ENCODE measurements at regions not wholly inside any gene's neighbourhood (a gene's known extent, or its start where the extent isn't known, plus 50 kb on each side); places are given as distances from the start of the nearest gene placed in this dataset.

DNA sequence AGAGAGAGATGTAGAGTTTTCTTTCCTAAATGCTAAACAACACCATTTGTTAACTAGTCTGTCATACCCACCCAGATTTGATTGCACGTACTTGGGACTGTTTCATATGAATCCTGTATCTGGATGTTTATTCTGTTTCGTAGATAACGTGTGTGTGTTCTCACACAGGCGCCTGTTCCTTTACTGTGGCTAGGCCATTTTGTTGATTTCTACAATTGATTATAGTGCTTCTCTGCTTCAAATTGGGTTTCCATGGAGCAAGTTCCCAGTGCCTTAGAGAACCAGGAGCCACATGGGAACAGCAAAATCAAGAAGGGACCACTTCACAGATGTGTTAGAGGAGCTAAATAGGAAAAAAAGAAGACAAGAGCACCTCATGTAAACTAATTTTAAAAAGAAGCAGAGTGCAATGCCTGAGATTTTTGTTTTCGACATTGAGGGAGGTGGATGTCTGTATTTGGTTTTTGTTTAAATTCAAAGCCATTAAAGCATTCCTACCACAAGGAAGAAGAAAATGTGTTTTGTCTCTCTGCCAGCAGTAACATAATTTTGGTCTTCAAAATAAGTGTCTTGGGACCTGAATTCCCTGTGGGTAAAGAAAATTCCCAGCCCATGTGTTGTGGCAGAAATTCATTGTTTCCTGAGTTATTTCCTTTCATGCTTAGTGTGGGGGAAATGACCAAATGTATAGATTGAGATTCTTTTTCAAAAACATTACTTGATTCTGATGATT lies 424.0 kb upstream of the C2CD4B start:
- TF ChIP-seq, protein P1, sequence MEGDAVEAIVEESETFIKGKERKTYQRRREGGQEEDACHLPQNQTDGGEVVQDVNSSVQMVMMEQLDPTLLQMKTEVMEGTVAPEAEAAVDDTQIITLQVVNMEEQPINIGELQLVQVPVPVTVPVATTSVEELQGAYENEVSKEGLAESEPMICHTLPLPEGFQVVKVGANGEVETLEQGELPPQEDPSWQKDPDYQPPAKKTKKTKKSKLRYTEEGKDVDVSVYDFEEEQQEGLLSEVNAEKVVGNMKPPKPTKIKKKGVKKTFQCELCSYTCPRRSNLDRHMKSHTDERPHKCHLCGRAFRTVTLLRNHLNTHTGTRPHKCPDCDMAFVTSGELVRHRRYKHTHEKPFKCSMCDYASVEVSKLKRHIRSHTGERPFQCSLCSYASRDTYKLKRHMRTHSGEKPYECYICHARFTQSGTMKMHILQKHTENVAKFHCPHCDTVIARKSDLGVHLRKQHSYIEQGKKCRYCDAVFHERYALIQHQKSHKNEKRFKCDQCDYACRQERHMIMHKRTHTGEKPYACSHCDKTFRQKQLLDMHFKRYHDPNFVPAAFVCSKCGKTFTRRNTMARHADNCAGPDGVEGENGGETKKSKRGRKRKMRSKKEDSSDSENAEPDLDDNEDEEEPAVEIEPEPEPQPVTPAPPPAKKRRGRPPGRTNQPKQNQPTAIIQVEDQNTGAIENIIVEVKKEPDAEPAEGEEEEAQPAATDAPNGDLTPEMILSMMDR (IDR thresholded peaks at IDR 0.05; ENCODE audit: low read depth, low read length): no peak

DNA sequence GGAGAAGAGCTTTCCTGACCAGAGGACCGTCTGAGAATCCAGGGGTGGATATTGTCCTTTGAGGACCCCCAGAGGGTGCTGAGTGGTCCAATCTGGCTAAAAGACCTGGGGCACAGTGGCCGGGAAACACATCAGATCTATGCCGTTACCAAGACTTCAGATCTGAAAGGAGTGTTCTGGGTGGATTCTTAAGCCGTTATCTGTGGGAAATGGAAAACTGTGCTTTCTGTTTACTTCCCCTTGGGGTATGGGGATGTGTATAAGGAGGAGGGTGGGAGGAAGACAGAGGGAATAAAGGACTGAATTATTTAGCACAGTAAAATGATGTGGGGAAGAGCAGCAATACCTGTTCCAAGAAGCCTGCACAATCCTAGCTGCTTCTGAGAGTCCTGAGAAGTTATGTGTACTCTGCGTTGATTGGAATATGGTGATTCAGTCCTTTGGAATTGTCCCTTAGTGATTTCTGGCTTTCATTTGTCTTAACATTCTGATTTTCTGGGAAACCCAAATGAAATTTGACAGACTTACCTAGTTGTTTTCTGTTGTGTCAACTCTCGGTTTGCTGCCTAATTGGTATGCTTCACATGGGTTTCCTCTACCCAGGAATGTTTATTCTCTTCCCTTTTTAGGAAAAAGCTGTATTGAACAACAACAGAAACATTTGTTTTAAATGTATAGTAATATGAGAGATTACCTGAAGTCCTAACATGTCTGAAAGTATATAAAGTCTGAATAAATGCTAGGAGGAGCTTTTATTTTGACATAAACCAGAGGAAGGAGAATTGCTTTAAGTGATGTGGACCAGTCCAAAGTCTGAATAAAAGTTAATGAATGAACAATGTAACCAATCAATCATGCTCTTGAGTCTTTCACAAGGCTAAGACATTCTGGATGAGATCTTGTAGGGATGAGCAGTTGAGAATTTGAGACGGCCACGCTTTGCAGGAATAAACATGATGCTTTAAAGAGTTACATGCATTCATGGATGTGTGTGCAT lies 427.1 kb upstream of the C2CD4B start:
- H3K27ac ChIP-seq: no peak overlapping the region
- no peaks in the 10 kb centered on the region; the same call in none of the 2 replicates for H3K36me3 ChIP-seq
- TF ChIP-seq, protein P1 (IDR thresholded peaks at IDR 0.05; ENCODE audit: low read depth, low read length): no peak
- H3K9me3 ChIP-seq (ENCODE audit: severe bottlenecking): no peaks in the 10 kb centered on the region
- no peak overlapping the region for H3K4me3 ChIP-seq (ENCODE audit: low read depth, low read length)
- no peak for DNase-seq
- no peaks in the 10 kb centered on the region for H3K27me3 ChIP-seq (ENCODE audit: insufficient read depth, low read depth, severe bottlenecking)

More for the DNA sequence above, 424.0 kb upstream of the C2CD4B start:
- no peak for DNase-seq
- Histone ChIP-seq H3K27me3 (ENCODE audit: insufficient read depth, low read depth, severe bottlenecking) (no peaks in the 10 kb centered on the region), H3K27ac (no peak overlapping the region), H3K36me3 (no peaks in the 10 kb centered on the region; the same call in 1 of the 2 replicates), H3K9me3 (ENCODE audit: severe bottlenecking) (no peaks in the 10 kb centered on the region), H3K4me3 (ENCODE audit: low read depth, low read length) (no peak overlapping the region)

GRCh38 chr15:62592920-62593319 lies 427.8 kb upstream of the C2CD4B start:
- no peak overlapping the region for H3K27ac ChIP-seq
- H3K27me3 ChIP-seq (ENCODE audit: insufficient read depth, low read depth, severe bottlenecking): no peaks in the 10 kb centered on the region
- TF ChIP-seq, protein P1 (IDR thresholded peaks at IDR 0.05; ENCODE audit: low read depth, low read length): no peak
- no peaks in the 10 kb centered on the region; the same call in none of the 2 replicates for H3K36me3 ChIP-seq
- no peaks in the 10 kb centered on the region for H3K9me3 ChIP-seq (ENCODE audit: severe bottlenecking)
- no peak for DNase-seq
- no peak overlapping the region for H3K4me3 ChIP-seq (ENCODE audit: low read depth, low read length)

- H3K27ac ChIP-seq: no peak overlapping the region
- no peak overlapping the region for H3K4me3 ChIP-seq (ENCODE audit: low read depth, low read length)
- no peaks in the 10 kb centered on the region for H3K27me3 ChIP-seq (ENCODE audit: insufficient read depth, low read depth, severe bottlenecking)
- TF ChIP-seq, protein P1 (IDR thresholded peaks at IDR 0.05; ENCODE audit: low read depth, low read length): no peak
- H3K36me3 ChIP-seq: no peaks in the 10 kb centered on the region; the same call in none of the 2 replicates
- H3K9me3 ChIP-seq (ENCODE audit: severe bottlenecking): no peaks in the 10 kb centered on the region
- no peak for DNase-seq
These were observed 428.8 kb upstream of the C2CD4B start for GRCh38 chr15:62593681-62594399.

GRCh38 chr15:62598217-62598616 lies 433.1 kb upstream of the C2CD4B start:
- TF ChIP-seq, protein P1 (IDR thresholded peaks at IDR 0.05; ENCODE audit: low read depth, low read length): no peak

More at GRCh38 chr15:62598217-62598616, 433.1 kb upstream of the C2CD4B start:
- H3K9me3 ChIP-seq (ENCODE audit: severe bottlenecking): no peaks in the 10 kb centered on the region
- no peak overlapping the region for H3K27ac ChIP-seq
- H3K27me3 ChIP-seq (ENCODE audit: insufficient read depth, low read depth, severe bottlenecking): no peaks in the 10 kb centered on the region
- H3K36me3 ChIP-seq: no peaks in the 10 kb centered on the region; the same call in 1 of the 2 replicates
- no peak overlapping the region for H3K4me3 ChIP-seq (ENCODE audit: low read depth, low read length)
- DNase-seq: no peak

All from WERI-Rb-1 (cell line).